ENCODE measurements at regions not wholly inside any gene's neighbourhood (a gene's known extent, or its start where the extent isn't known, plus 50 kb on each side); places are given as distances from the start of the nearest gene placed in this dataset.
"Not testable (repeated sequence)": the region's sequence is repeated elsewhere in the genome, so short reads cannot be mapped to it uniquely, and the experiment has no call there.

GRCh38 chr12:124070394-124071074 is 97.5 kb downstream of the ZNF664 start:
- H3K4me1 Mint-ChIP-seq; ATAC-seq (ENCODE audit: low read depth); H3K4me3 Mint-ChIP-seq; H3K36me3 Mint-ChIP-seq; H3K27ac Mint-ChIP-seq; H3K9me3 Mint-ChIP-seq; DNase-seq (ENCODE audit: low spot score in 2 of 2): not testable (repeated sequence)
- peaks cover 13% of the 10 kb centered on the region for H3K27me3 Mint-ChIP-seq

DNA sequence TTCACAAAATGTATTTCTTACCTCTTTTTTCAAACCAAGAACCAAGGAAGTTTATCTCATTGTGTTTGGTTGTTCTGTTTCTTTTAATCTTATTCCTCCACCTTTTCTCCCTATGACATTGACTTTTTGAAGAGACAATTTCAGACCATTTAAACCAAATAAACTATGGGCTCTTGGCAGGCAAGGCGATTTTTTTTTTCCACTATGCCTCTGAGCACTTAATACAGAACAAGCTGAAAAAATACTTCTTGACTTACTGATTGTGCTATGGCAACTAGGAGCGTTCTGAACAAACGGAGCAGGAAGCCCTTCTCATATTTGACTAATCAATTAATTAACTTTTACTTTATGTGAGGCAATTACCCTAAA is 98.0 kb downstream of the ZNF664 start:
- peaks cover 13% of the 10 kb centered on the region for H3K27me3 Mint-ChIP-seq
- H3K4me3 Mint-ChIP-seq = no peak overlapping the region
- no peaks in the 10 kb centered on the region for H3K36me3 Mint-ChIP-seq
- no peaks in the 10 kb centered on the region for H3K9me3 Mint-ChIP-seq
- ATAC-seq (ENCODE audit: low read depth) = no peak
- H3K27ac Mint-ChIP-seq = no peak overlapping the region
- H3K4me1 Mint-ChIP-seq = no peaks in the 10 kb centered on the region
- no peak for DNase-seq (ENCODE audit: low spot score in 2 of 2)

GRCh38 chr12:124073356-124074035 is 100.5 kb downstream of the ZNF664 start:
- Mint-ChIP-seq H3K27ac (no peak overlapping the region), H3K27me3 (peaks cover 16% of the 10 kb centered on the region), H3K4me1 (no peaks in the 10 kb centered on the region), H3K9me3 (no peaks in the 10 kb centered on the region), H3K4me3 (no peak overlapping the region), H3K36me3 (no peaks in the 10 kb centered on the region)
- no peak for ATAC-seq (ENCODE audit: low read depth)
- DNase-seq (ENCODE audit: low spot score in 2 of 2) = no peak

- no peaks in the 10 kb centered on the region for H3K36me3 Mint-ChIP-seq
- peaks cover 16% of the 10 kb centered on the region for H3K27me3 Mint-ChIP-seq
- H3K9me3 Mint-ChIP-seq = no peaks in the 10 kb centered on the region
- ATAC-seq (ENCODE audit: low read depth) (no peak), DNase-seq (ENCODE audit: low spot score in 2 of 2) (no peak)
- H3K27ac Mint-ChIP-seq = no peak overlapping the region
- H3K4me1 Mint-ChIP-seq = no peaks in the 10 kb centered on the region
- H3K4me3 Mint-ChIP-seq = no peak overlapping the region
Measured at GRCh38 chr12:124075841-124076240, 102.8 kb downstream of the ZNF664 start.

DNA sequence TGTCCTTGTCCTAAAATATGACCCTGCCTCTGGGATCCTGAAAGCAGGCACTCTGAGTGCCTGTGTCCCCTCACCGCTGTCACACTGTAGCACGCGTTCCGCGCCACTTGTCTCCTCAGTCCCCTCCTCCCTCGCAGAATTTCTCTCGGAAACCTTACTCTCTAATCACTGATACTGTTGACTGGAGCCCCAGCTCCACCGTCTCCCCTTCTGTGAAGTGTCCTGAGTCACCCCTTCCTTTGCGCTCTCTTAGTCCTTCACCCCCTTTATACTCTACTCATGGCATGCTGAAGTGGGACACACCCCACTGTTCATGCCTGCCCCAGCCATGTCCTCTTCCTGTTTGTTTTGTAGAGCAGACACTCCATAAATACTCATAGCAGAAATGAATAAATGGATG is 104.7 kb downstream of the ZNF664 start:
- Mint-ChIP-seq H3K4me3 (no peak overlapping the region), H3K9me3 (no peaks in the 10 kb centered on the region), H3K36me3 (no peaks in the 10 kb centered on the region), H3K27ac (no peak overlapping the region), H3K27me3 (peaks cover 12% of the 10 kb centered on the region), H3K4me1 (no peaks in the 10 kb centered on the region)
- ATAC-seq (ENCODE audit: low read depth) = no peak
- no peak for DNase-seq (ENCODE audit: low spot score in 2 of 2)

DNA sequence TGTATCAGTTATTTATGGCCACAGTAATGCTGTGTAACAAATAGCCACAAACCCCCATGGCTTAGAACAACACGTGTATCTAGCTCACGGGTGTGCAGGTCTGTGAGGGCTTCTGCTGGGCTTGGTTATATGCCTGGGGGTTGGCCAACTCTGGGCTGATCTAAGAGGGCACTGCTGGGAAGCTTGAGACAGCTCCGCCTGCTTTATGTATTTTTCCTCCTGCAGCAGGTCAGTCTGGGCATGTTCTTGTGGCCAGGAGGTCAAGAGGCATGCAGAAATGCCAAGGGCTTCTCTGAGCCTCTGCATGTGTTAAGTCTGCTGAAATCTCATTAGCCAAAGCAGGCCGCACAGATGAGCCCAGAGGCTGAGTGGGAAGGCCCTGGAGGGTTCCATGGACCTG is 105.8 kb downstream of the ZNF664 start:
- H3K36me3 Mint-ChIP-seq = no peaks in the 10 kb centered on the region
- ATAC-seq (ENCODE audit: low read depth) (no peak), DNase-seq (ENCODE audit: low spot score in 2 of 2) (no peak)
- H3K27me3 Mint-ChIP-seq = peaks cover 6% of the 10 kb centered on the region
- no peaks in the 10 kb centered on the region for H3K4me1 Mint-ChIP-seq
- H3K27ac Mint-ChIP-seq = no peak overlapping the region
- no peaks in the 10 kb centered on the region for H3K9me3 Mint-ChIP-seq
- H3K4me3 Mint-ChIP-seq = no peak overlapping the region

DNA sequence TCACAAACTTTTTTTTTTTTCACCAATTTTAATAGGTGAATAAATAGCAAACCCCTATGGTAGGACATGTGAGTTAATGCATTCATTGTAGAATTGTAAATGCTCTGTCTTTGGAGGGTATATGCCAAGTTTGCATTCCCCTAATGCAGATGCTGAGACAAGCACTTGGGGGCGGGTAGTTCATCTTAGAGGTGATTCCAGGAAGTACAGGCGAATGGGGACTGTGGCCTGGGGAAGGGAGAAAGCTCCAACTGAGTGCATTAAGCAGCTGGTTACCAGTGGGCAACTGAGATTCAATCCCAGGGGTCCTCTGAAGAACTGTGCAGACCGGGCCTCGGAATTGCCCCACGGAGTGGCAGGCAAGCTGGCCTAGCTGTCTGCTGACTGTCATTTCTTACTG is 107.6 kb downstream of the ZNF664 start:
- H3K4me3 Mint-ChIP-seq = no peak overlapping the region
- no peak for ATAC-seq (ENCODE audit: low read depth)
- no peaks in the 10 kb centered on the region for H3K4me1 Mint-ChIP-seq
- DNase-seq (ENCODE audit: low spot score in 2 of 2) = no peak
- H3K27ac Mint-ChIP-seq = no peak overlapping the region
- no peaks in the 10 kb centered on the region for H3K36me3 Mint-ChIP-seq
- peaks cover 6% of the 10 kb centered on the region for H3K27me3 Mint-ChIP-seq
- no peaks in the 10 kb centered on the region for H3K9me3 Mint-ChIP-seq

- no peaks in the 10 kb centered on the region for H3K4me1 Mint-ChIP-seq
- no peak for ATAC-seq (ENCODE audit: low read depth)
- H3K36me3 Mint-ChIP-seq = no peaks in the 10 kb centered on the region
- DNase-seq (ENCODE audit: low spot score in 2 of 2) = no peak
- no peaks in the 10 kb centered on the region for H3K9me3 Mint-ChIP-seq
- no peak overlapping the region for H3K4me3 Mint-ChIP-seq
- peaks cover 9% of the 10 kb centered on the region for H3K27me3 Mint-ChIP-seq
- no peak overlapping the region for H3K27ac Mint-ChIP-seq
Measured at GRCh38 chr12:124082012-124082411, 109.0 kb downstream of the ZNF664 start.

DNA sequence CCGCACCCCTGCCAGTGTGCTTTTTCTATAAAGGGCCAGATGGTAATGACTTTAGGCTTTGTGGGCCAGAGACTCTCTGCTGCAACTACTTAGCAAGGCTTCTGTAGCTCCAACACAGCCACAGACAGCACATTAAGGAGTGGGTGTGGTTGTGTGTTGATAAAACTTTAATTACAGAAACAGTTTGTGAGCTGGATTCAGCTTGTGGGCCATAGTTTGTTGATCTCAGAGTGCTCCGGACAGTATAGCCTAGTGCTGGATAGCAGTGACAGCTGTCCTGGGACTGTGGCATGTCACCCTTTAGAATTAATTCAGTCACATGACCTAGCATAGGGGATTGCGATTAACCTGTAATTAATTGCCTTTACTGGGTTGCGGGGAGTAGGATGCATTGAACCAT is 109.7 kb downstream of the ZNF664 start:
- ATAC-seq (ENCODE audit: low read depth) (no peak), DNase-seq (ENCODE audit: low spot score in 2 of 2) (no peak)
- H3K27me3 Mint-ChIP-seq = peaks cover 11% of the 10 kb centered on the region
- H3K9me3 Mint-ChIP-seq = no peaks in the 10 kb centered on the region
- no peaks in the 10 kb centered on the region for H3K36me3 Mint-ChIP-seq
- no peaks in the 10 kb centered on the region for H3K4me1 Mint-ChIP-seq
- no peak overlapping the region for H3K27ac Mint-ChIP-seq
- no peak overlapping the region for H3K4me3 Mint-ChIP-seq

DNA sequence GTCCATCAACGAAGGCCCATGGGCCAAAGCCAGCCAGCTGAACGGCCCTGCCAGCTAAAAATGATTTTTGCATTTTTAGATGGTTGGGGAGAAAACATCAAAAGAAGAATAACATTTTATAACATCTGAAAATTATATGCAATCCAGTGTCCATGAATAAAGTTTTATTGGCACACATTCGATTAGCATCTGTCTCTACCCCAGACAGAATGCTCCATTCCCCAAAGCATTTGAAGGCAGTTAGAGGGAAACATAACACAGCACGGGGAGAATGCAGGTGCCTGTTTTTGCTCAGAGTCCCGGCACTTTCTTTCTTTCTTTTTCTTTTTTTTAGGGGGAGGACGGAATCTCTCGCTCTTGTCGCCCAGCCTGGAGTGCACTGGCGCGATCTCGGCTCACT is 110.7 kb downstream of the ZNF664 start:
- DNase-seq (ENCODE audit: low spot score in 2 of 2) = no peak
- ATAC-seq (ENCODE audit: low read depth) = no peak
- Mint-ChIP-seq H3K27ac (no peak overlapping the region), H3K27me3 (peaks cover 10% of the 10 kb centered on the region), H3K36me3 (no peaks in the 10 kb centered on the region), H3K4me3 (no peak overlapping the region), H3K4me1 (no peaks in the 10 kb centered on the region), H3K9me3 (no peaks in the 10 kb centered on the region)

- H3K36me3 Mint-ChIP-seq = no peaks in the 10 kb centered on the region
- no peak for ATAC-seq (ENCODE audit: low read depth)
- no peak overlapping the region for H3K4me3 Mint-ChIP-seq
- no peaks in the 10 kb centered on the region for H3K4me1 Mint-ChIP-seq
- DNase-seq (ENCODE audit: low spot score in 2 of 2) = no peak
- no peaks in the 10 kb centered on the region for H3K9me3 Mint-ChIP-seq
- no peak overlapping the region for H3K27ac Mint-ChIP-seq
- H3K27me3 Mint-ChIP-seq = peaks cover 10% of the 10 kb centered on the region
Measured at GRCh38 chr12:124085419-124086296, 112.6 kb downstream of the ZNF664 start.

- H3K9me3 Mint-ChIP-seq = no peaks in the 10 kb centered on the region
- no peak for DNase-seq (ENCODE audit: low spot score in 2 of 2)
- H3K27me3 Mint-ChIP-seq = peaks cover 10% of the 10 kb centered on the region
- no peaks in the 10 kb centered on the region for H3K4me1 Mint-ChIP-seq
- ATAC-seq (ENCODE audit: low read depth) = no peak
- no peak overlapping the region for H3K4me3 Mint-ChIP-seq
- no peak overlapping the region for H3K27ac Mint-ChIP-seq
- no peaks in the 10 kb centered on the region for H3K36me3 Mint-ChIP-seq
Measured at GRCh38 chr12:124086299-124086898, 113.4 kb downstream of the ZNF664 start.

GRCh38 chr12:124087266-124088051 is 114.4 kb downstream of the ZNF664 start:
- ATAC-seq (ENCODE audit: low read depth) (no peak), DNase-seq (ENCODE audit: low spot score in 2 of 2) (no peak)
- Mint-ChIP-seq H3K9me3 (no peaks in the 10 kb centered on the region), H3K36me3 (no peaks in the 10 kb centered on the region), H3K4me3 (no peak overlapping the region), H3K27me3 (peaks cover 10% of the 10 kb centered on the region), H3K27ac (no peak overlapping the region), H3K4me1 (no peaks in the 10 kb centered on the region)

Measured in memory B cell (primary cell).